ENCODE measurements at regions not wholly inside any gene's neighbourhood (a gene's known extent, or its start where the extent isn't known, plus 50 kb on each side); places are given as distances from the start of the nearest gene placed in this dataset.

DNA sequence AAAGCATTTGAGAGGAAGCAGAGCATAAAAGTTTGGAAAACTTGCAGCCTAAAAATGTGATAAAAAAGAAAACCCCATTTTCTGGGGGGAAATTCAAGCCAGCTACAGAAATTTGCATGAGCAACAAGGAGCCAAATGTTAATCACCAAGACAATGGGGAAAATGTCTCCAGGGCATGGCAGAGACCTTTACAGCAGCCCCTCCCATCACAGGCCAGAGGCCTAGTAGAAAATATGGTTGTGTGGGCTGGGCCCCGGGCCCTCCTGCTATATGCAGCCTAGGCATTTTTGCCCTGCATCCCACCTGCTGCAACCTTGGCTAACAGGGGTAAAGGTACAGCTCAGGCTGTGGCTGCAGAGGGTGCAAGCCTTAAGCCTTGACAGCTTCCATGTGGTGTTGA lies 299.6 kb upstream of the NCAM2 start:
- ATAC-seq (no peak), DNase-seq (no peak)
- intact Hi-C loops (cut with micrococcal nuclease), result no loop called here
- ChIA-PET CTCF (no interaction called here), POLR2A (no interaction called here)
- no peak overlapping the region for H3K27ac Mint-ChIP-seq
- Histone ChIP-seq H3K27me3 (ENCODE audit: control insufficient read depth in 2 of 2, insufficient read depth in 2 of 2, low read length in 2 of 2) (no peaks in the 10 kb centered on the region), H3K36me3 (ENCODE audit: control insufficient read depth in 2 of 3, insufficient read depth in 3 of 3, low read length in 3 of 3) (no peaks in the 10 kb centered on the region), H3K27ac (ENCODE audit: low read depth, low read length) (no peak overlapping the region), H3K4me3 (ENCODE audit: low read length) (no peak overlapping the region), H3K4me1 (ENCODE audit: control insufficient read depth in 2 of 2, insufficient read depth in 2 of 2, low read length in 2 of 2) (no peaks in the 10 kb centered on the region), H3K9me3 (ENCODE audit: control insufficient read depth in 2 of 3, low read length in 3 of 3) (no peaks in the 10 kb centered on the region)
- H3K4me1 Mint-ChIP-seq, result no peaks in the 10 kb centered on the region
- H3K27me3 Mint-ChIP-seq, result no peaks in the 10 kb centered on the region
- no peaks in the 10 kb centered on the region for H3K36me3 Mint-ChIP-seq
- H3K4me3 Mint-ChIP-seq, result no peak overlapping the region
- peaks cover 0 to 24% (median 9%) of the 10 kb centered on the region in 11 donors for H3K9me3 Mint-ChIP-seq

DNA sequence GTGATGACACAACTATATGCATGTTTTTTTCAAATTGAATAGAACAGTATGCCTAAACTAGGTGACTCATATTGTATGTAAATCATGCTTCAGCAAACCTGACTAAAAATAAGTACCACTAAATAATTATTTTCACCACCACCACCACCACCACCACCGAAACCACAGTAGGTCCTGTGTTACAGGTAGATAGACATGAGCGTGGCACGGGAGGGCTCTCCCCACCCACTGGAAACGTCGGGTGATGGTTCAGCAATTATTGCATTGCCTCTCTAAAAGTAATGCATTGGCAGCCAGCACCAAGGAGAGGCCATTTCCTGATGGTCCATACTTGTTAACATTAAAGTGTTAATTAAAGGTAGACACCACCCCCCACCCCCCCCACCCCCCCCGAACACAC lies 297.0 kb upstream of the NCAM2 start:
- Mint-ChIP-seq H3K9me3 (peaks cover 1 to 26% (median 8%) of the 10 kb centered on the region in 11 donors), H3K4me1 (no peaks in the 10 kb centered on the region), H3K4me3 (no peak overlapping the region), H3K27ac (no peak overlapping the region), H3K36me3 (no peaks in the 10 kb centered on the region), H3K27me3 (no peaks in the 10 kb centered on the region)
- DNase-seq (no peak), ATAC-seq (no peak)
- intact Hi-C loops (cut with micrococcal nuclease), result no loop called here
- ChIA-PET POLR2A (no interaction called here), CTCF (no interaction called here)
- Histone ChIP-seq H3K27ac (ENCODE audit: low read depth, low read length) (no peak overlapping the region), H3K9me3 (ENCODE audit: control insufficient read depth in 2 of 3, low read length in 3 of 3) (no peaks in the 10 kb centered on the region), H3K4me1 (ENCODE audit: control insufficient read depth in 2 of 2, insufficient read depth in 2 of 2, low read length in 2 of 2) (no peaks in the 10 kb centered on the region), H3K4me3 (ENCODE audit: low read length) (no peak overlapping the region), H3K36me3 (ENCODE audit: control insufficient read depth in 2 of 3, insufficient read depth in 3 of 3, low read length in 3 of 3) (no peaks in the 10 kb centered on the region), H3K27me3 (ENCODE audit: control insufficient read depth in 2 of 2, insufficient read depth in 2 of 2, low read length in 2 of 2) (no peaks in the 10 kb centered on the region)

DNA sequence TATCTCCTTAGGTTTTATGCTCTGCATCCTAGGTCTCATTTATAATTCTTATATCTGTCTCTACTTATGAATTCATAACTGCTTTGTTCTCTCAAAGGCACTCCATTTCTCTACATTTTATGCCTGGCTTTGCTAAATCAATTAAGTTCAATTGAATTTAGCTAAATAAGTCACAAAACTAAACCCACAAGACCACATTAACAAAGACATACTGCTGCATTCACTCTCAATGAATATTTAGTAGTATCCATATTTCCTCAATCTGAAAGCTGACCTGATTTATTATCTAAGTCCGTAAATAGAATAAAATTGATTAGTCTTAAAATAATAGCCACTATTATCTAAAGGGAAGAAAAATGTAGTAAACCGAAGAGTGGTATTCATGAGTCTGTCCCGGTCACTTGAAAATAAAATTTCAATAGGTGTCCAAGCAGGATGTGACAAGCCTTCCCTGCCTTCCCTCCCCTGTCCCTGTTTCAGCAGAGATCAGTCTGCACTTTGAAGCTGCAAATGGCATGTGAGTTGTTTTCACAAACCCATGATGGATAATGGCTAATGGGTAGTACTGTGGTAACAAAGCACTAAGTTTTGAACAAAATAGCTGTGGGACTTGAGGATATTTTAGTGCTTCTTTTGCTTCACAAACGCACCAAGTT lies 295.0 kb upstream of the NCAM2 start:
- DNase-seq (no peak), ATAC-seq (no peak)
- no peaks in the 10 kb centered on the region for H3K27me3 Mint-ChIP-seq
- Histone ChIP-seq H3K9me3 (ENCODE audit: control insufficient read depth in 2 of 3, low read length in 3 of 3) (no peaks in the 10 kb centered on the region), H3K27me3 (ENCODE audit: control insufficient read depth in 2 of 2, insufficient read depth in 2 of 2, low read length in 2 of 2) (no peaks in the 10 kb centered on the region), H3K4me1 (ENCODE audit: control insufficient read depth in 2 of 2, insufficient read depth in 2 of 2, low read length in 2 of 2) (no peaks in the 10 kb centered on the region), H3K27ac (ENCODE audit: low read depth, low read length) (no peak overlapping the region), H3K4me3 (ENCODE audit: low read length) (no peak overlapping the region), H3K36me3 (ENCODE audit: control insufficient read depth in 2 of 3, insufficient read depth in 3 of 3, low read length in 3 of 3) (no peaks in the 10 kb centered on the region)
- no peaks in the 10 kb centered on the region for H3K4me1 Mint-ChIP-seq
- H3K36me3 Mint-ChIP-seq, result no peaks in the 10 kb centered on the region
- intact Hi-C loops (cut with micrococcal nuclease), result no loop called here
- no peak overlapping the region for H3K27ac Mint-ChIP-seq
- no peak overlapping the region for H3K4me3 Mint-ChIP-seq
- H3K9me3 Mint-ChIP-seq, result peaks cover 1 to 23% (median 9%) of the 10 kb centered on the region in 11 donors
- POLR2A ChIA-PET, result no interaction called here
- CTCF ChIA-PET, result no interaction called here

DNA sequence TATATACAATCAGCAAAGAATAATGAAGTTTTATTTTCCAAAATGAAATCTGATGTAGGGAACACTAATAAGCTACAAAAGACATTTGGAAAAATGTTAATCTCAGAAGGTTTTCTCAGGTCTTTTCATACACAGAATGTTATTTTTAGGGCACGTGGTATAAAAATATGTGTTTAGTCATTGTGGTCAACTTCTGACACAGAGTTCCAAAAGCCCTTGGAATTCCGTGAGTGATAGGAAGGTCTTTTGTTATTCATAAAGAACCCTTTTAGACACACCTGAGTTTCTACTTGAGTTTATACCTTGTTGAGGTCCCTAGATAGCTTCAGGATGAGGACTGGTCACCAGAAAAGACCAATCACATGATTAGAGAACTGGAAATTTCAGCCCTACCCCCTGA lies 277.6 kb upstream of the NCAM2 start:
- H3K27ac ChIP-seq (ENCODE audit: low read depth, low read length), result no peak overlapping the region
- no peaks in the 10 kb centered on the region for H3K36me3 ChIP-seq (ENCODE audit: control insufficient read depth in 2 of 3, insufficient read depth in 3 of 3, low read length in 3 of 3)
- no peaks in the 10 kb centered on the region for H3K9me3 ChIP-seq (ENCODE audit: control insufficient read depth in 2 of 3, low read length in 3 of 3)
- Mint-ChIP-seq H3K4me3 (no peak overlapping the region), H3K27me3 (no peaks in the 10 kb centered on the region), H3K27ac (no peak overlapping the region), H3K9me3 (peaks cover 1 to 31% (median 8%) of the 10 kb centered on the region in 11 donors), H3K4me1 (no peaks in the 10 kb centered on the region), H3K36me3 (no peaks in the 10 kb centered on the region)
- ChIA-PET CTCF (no interaction called here), POLR2A (no interaction called here)
- H3K4me1 ChIP-seq (ENCODE audit: control insufficient read depth in 2 of 2, insufficient read depth in 2 of 2, low read length in 2 of 2), result no peaks in the 10 kb centered on the region
- ATAC-seq, result no peak
- no peaks in the 10 kb centered on the region for H3K27me3 ChIP-seq (ENCODE audit: control insufficient read depth in 2 of 2, insufficient read depth in 2 of 2, low read length in 2 of 2)
- no peak for DNase-seq
- H3K4me3 ChIP-seq (ENCODE audit: low read length), result no peak overlapping the region
- intact Hi-C loops (cut with micrococcal nuclease), result no loop called here

DNA sequence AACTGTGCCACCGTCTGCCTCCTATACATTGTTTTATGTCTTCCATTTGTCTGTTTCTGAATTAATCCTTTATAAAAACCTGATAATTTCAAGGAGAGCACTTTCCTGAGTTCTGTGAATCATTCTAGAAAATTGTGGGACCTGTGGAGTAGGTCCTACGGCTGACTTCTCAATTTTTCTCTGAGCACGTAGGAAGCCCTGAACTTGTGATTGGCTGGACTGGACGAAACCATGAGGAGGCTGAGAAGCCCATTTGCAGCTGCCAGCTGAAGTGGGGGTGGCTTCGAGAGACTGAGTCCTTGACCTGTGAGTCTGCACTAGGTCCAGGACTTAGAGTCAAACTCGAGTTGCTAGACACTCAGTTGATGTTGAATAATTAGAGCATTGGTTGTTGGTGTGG lies 277.1 kb upstream of the NCAM2 start:
- Histone ChIP-seq H3K4me1 (ENCODE audit: control insufficient read depth in 2 of 2, insufficient read depth in 2 of 2, low read length in 2 of 2) (no peaks in the 10 kb centered on the region), H3K9me3 (ENCODE audit: control insufficient read depth in 2 of 3, low read length in 3 of 3) (no peaks in the 10 kb centered on the region), H3K4me3 (ENCODE audit: low read length) (no peak overlapping the region), H3K36me3 (ENCODE audit: control insufficient read depth in 2 of 3, insufficient read depth in 3 of 3, low read length in 3 of 3) (no peaks in the 10 kb centered on the region), H3K27ac (ENCODE audit: low read depth, low read length) (no peak overlapping the region), H3K27me3 (ENCODE audit: control insufficient read depth in 2 of 2, insufficient read depth in 2 of 2, low read length in 2 of 2) (no peaks in the 10 kb centered on the region)
- DNase-seq (no peak), ATAC-seq (no peak)
- peaks cover 0 to 26% (median 8%) of the 10 kb centered on the region in 11 donors for H3K9me3 Mint-ChIP-seq
- POLR2A ChIA-PET, result no interaction called here
- no peaks in the 10 kb centered on the region for H3K4me1 Mint-ChIP-seq
- H3K27me3 Mint-ChIP-seq, result no peaks in the 10 kb centered on the region
- no peak overlapping the region for H3K4me3 Mint-ChIP-seq
- intact Hi-C loops (cut with micrococcal nuclease), result no loop called here
- CTCF ChIA-PET, result no interaction called here
- H3K27ac Mint-ChIP-seq, result no peak overlapping the region
- H3K36me3 Mint-ChIP-seq, result no peaks in the 10 kb centered on the region

DNA sequence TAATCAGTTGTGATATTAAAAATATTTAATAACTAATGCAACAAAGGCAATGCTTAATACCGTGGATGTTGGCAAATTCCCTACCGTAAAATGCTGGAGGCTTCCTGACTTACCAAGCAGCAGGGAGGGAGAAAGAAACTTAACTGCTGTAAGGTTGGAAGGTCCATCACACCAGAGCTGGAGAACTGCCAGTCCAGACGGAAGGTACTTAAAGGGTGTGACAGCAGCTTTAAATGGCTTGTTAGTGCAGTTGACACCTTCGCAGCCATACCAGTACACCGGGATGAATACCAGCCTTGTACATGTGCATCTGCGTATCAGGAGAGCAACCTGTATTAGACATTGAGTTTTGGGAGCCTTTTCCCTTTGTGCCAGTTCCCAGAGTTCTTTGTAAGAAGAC lies 269.5 kb upstream of the NCAM2 start:
- intact Hi-C loops (cut with micrococcal nuclease), result no loop called here
- H3K36me3 Mint-ChIP-seq, result no peaks in the 10 kb centered on the region
- H3K4me1 Mint-ChIP-seq, result no peaks in the 10 kb centered on the region
- Histone ChIP-seq H3K4me3 (ENCODE audit: low read length) (no peak overlapping the region), H3K27me3 (ENCODE audit: control insufficient read depth in 2 of 2, insufficient read depth in 2 of 2, low read length in 2 of 2) (no peaks in the 10 kb centered on the region), H3K27ac (ENCODE audit: low read depth, low read length) (no peak overlapping the region), H3K36me3 (ENCODE audit: control insufficient read depth in 2 of 3, insufficient read depth in 3 of 3, low read length in 3 of 3) (no peaks in the 10 kb centered on the region), H3K9me3 (ENCODE audit: control insufficient read depth in 2 of 3, low read length in 3 of 3) (peaks cover 0 to 6% (median 0%) of the 10 kb centered on the region in 3 experiments), H3K4me1 (ENCODE audit: control insufficient read depth in 2 of 2, insufficient read depth in 2 of 2, low read length in 2 of 2) (no peaks in the 10 kb centered on the region)
- no peak overlapping the region for H3K27ac Mint-ChIP-seq
- POLR2A ChIA-PET, result no interaction called here
- no peak overlapping the region for H3K4me3 Mint-ChIP-seq
- no peak for ATAC-seq
- no peaks in the 10 kb centered on the region for H3K27me3 Mint-ChIP-seq
- DNase-seq, result no peak
- peaks cover 0 to 16% (median 3%) of the 10 kb centered on the region in 11 donors for H3K9me3 Mint-ChIP-seq
- CTCF ChIA-PET, result no interaction called here

DNA sequence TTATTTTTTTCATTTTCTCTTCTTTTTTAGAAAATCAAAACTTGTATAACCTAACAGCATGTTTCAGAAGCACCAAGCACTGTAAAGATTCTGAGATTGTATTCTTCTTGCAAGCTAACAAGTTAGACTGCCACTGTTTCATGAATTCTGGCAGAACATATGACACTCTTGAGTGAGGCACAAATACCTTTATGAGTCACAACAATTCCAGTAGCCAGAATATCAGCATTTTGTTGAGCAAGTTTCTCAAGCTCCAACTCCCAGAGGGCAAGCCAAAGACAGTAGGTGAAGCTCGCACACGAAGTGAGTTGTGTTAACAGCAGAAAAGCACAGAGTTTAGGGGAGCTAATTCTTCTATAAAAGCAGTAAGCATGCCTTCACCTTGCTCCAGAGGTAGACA lies 268.8 kb upstream of the NCAM2 start:
- Histone ChIP-seq H3K9me3 (ENCODE audit: control insufficient read depth in 2 of 3, low read length in 3 of 3) (peaks cover 0 to 6% (median 0%) of the 10 kb centered on the region in 3 experiments), H3K27me3 (ENCODE audit: control insufficient read depth in 2 of 2, insufficient read depth in 2 of 2, low read length in 2 of 2) (no peaks in the 10 kb centered on the region), H3K27ac (ENCODE audit: low read depth, low read length) (no peak overlapping the region), H3K4me1 (ENCODE audit: control insufficient read depth in 2 of 2, insufficient read depth in 2 of 2, low read length in 2 of 2) (no peaks in the 10 kb centered on the region), H3K36me3 (ENCODE audit: control insufficient read depth in 2 of 3, insufficient read depth in 3 of 3, low read length in 3 of 3) (no peaks in the 10 kb centered on the region), H3K4me3 (ENCODE audit: low read length) (no peak overlapping the region)
- ChIA-PET CTCF (no interaction called here), POLR2A (no interaction called here)
- no peak for DNase-seq
- no peaks in the 10 kb centered on the region for H3K4me1 Mint-ChIP-seq
- intact Hi-C loops (cut with micrococcal nuclease), result no loop called here
- no peaks in the 10 kb centered on the region for H3K36me3 Mint-ChIP-seq
- no peak overlapping the region for H3K4me3 Mint-ChIP-seq
- H3K27ac Mint-ChIP-seq, result no peak overlapping the region
- H3K9me3 Mint-ChIP-seq, result peaks cover 0 to 16% (median 4%) of the 10 kb centered on the region in 11 donors
- no peak for ATAC-seq
- H3K27me3 Mint-ChIP-seq, result no peaks in the 10 kb centered on the region
